ENCODE measurements at regions not wholly inside any gene's neighbourhood (a gene's known extent, or its start where the extent isn't known, plus 50 kb on each side); places are given as distances from the start of the nearest gene placed in this dataset.

- Histone ChIP-seq H3K27ac (no peak overlapping the region), H3K36me3 (no peaks in the 10 kb centered on the region), H3K27me3 (no peaks in the 10 kb centered on the region), H3K4me3 (peak overlapping the region in 1 of 12 donors; percentile 20), H3K4me1 (peaks cover 0 to 13% (median 3%) of the 10 kb centered on the region in 12 donors), H3K9me3 (peaks cover 0 to 12% (median 0%) of the 10 kb centered on the region in 12 donors)
- no peak for DNase-seq
- no peak for ATAC-seq
- intact Hi-C loops (cut with DNase I), result no loop called here
- TF ChIP-seq, protein P1, sequence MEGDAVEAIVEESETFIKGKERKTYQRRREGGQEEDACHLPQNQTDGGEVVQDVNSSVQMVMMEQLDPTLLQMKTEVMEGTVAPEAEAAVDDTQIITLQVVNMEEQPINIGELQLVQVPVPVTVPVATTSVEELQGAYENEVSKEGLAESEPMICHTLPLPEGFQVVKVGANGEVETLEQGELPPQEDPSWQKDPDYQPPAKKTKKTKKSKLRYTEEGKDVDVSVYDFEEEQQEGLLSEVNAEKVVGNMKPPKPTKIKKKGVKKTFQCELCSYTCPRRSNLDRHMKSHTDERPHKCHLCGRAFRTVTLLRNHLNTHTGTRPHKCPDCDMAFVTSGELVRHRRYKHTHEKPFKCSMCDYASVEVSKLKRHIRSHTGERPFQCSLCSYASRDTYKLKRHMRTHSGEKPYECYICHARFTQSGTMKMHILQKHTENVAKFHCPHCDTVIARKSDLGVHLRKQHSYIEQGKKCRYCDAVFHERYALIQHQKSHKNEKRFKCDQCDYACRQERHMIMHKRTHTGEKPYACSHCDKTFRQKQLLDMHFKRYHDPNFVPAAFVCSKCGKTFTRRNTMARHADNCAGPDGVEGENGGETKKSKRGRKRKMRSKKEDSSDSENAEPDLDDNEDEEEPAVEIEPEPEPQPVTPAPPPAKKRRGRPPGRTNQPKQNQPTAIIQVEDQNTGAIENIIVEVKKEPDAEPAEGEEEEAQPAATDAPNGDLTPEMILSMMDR (IDR thresholded peaks at IDR 0.05), result no peak
- TF ChIP-seq POLR2A (IDR thresholded peaks at IDR 0.05), result no peak
Measured at GRCh38 chr13:22432690-22433089, 748.1 kb upstream of the SGCG start.

DNA sequence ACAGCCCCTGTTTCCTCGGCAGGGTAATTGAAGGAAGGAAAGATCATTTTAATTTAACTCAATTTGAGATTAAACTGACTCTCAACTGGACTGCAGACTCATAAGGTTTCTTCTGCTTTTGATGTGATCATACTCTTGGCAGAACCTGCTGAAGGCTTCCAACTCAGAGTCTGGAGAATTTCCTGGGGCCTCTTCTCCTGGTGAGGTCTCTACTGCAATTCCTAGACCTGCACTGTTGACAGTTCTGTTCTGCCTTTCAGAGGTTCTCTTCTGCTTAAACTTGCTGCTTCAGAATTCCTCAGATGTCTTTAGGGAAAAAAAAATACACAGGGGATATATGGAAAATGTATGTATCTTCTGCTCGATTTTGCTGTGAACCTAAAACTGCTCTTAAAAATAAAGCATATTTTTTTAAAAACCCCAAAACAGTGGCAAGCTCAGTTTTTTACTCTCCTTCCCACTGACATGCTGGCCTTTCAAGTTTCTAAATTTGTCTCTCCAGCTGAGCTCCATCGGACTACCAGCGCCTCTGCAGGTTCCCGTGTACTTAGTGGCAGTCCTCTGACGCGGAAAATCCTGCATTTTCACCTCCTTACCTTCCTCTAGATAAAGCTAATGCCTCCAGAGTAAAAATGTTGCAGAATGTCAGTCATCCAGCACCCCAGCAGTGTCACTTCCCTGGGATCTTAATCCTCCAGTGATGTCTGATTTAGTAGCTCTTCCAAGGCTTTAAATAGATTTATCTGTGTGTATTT lies 733.5 kb upstream of the SGCG start:
- Histone ChIP-seq H3K36me3 (no peaks in the 10 kb centered on the region), H3K27ac (peak overlapping the region in 7 of 12 donors; percentile 11 to 64 (median 24)), H3K4me1 (peaks cover 0 to 22% (median 4%) of the 10 kb centered on the region in 12 donors), H3K4me3 (peak overlapping the region in 4 of 12 donors; percentile 1 to 11 (median 6)), H3K27me3 (no peaks in the 10 kb centered on the region), H3K9me3 (no peaks in the 10 kb centered on the region)
- peak in 3 of 5 donors; percentile 22 to 47 (median 31) for DNase-seq
- TF ChIP-seq, protein P1 (IDR thresholded peaks at IDR 0.05), result peak in 7 of 12 donors; percentile 9 to 43 (median 31)
- no peak for TF ChIP-seq POLR2A (IDR thresholded peaks at IDR 0.05)
- intact Hi-C loops (cut with DNase I), result loop anchor here in 2 of 10 donors (10.0 kb wide), 2 partner anchors 153 to 253 kb away; no protein-coding TSS in a partner anchor
- ATAC-seq, result peak; percentile 78 to 83 (median 82)
- 17 to 38% (median 25%) methylated on average over 7 of the region's 7 CpGs for WGBS, 4 donors

GRCh38 chr13:22449251-22449650 lies 731.5 kb upstream of the SGCG start:
- no peak overlapping the region for H3K4me3 ChIP-seq
- DNase-seq (no peak), ATAC-seq (no peak)
- peaks cover 0 to 6% (median 0%) of the 10 kb centered on the region in 12 donors for H3K9me3 ChIP-seq
- H3K27ac ChIP-seq, result no peak overlapping the region
- intact Hi-C loops (cut with DNase I), result loop anchor here in 2 of 10 donors (10.0 kb wide), 2 partner anchors 154 to 254 kb away; no protein-coding TSS in a partner anchor
- peaks cover 0 to 22% (median 4%) of the 10 kb centered on the region in 12 donors for H3K4me1 ChIP-seq
- 72 to 93% (median 88%) methylated on average over 5 of the region's 5 CpGs for WGBS, 4 donors
- H3K36me3 ChIP-seq, result no peaks in the 10 kb centered on the region
- H3K27me3 ChIP-seq, result no peaks in the 10 kb centered on the region
- TF ChIP-seq, protein P1 (IDR thresholded peaks at IDR 0.05), result no peak
- no peak for TF ChIP-seq POLR2A (IDR thresholded peaks at IDR 0.05)

GRCh38 chr13:22451327-22451741 lies 729.4 kb upstream of the SGCG start:
- 28 to 61% (median 41%) methylated on average over 5 of the region's 5 CpGs for WGBS, 4 donors
- Histone ChIP-seq H3K36me3 (no peaks in the 10 kb centered on the region), H3K9me3 (peaks cover 0 to 6% (median 0%) of the 10 kb centered on the region in 12 donors), H3K27me3 (no peaks in the 10 kb centered on the region), H3K4me3 (no peak overlapping the region), H3K27ac (peak overlapping the region in 5 of 12 donors; percentile 16 to 52 (median 20)), H3K4me1 (peaks cover 0 to 22% (median 4%) of the 10 kb centered on the region in 12 donors)
- TF ChIP-seq POLR2A (IDR thresholded peaks at IDR 0.05), result no peak
- TF ChIP-seq, protein P1 (IDR thresholded peaks at IDR 0.05), result no peak
- intact Hi-C loops (cut with DNase I), result loop anchor here in 1 of 10 donors (10.0 kb wide), 1 partner anchor 277 kb away; no protein-coding TSS in a partner anchor
- peak in 3 of 5 donors; percentile 18 to 61 (median 27) for DNase-seq
- peak; percentile 50 to 83 (median 74) for ATAC-seq
